ENCODE measurements at regions not wholly inside any gene's neighbourhood (a gene's known extent, or its start where the extent isn't known, plus 50 kb on each side); places are given as distances from the start of the nearest gene placed in this dataset.
"Not testable (repeated sequence)": the region's sequence is repeated elsewhere in the genome, so short reads cannot be mapped to it uniquely, and the experiment has no call there.

GRCh38 chrX:42176789-42177188 is 253.4 kb upstream of the CASK start:
- H4K20me1 ChIP-seq (ENCODE audit: insufficient read depth, low read length), result no peaks in the 10 kb centered on the region
- TF ChIP-seq EZH2 (optimal IDR thresholded peaks at IDR 0.05; ENCODE audit: low read depth, low read length) (no peak), EZH2phosphoT487 (IDR thresholded peaks at IDR 0.05; ENCODE audit: low read length) (no peak), CTCF (IDR thresholded peaks at IDR 0.05; ENCODE audit: low read length) (no peak)
- DNase-seq, result no peak

GRCh38 chrX:42175843-42176242 is 252.5 kb upstream of the CASK start:
- Histone ChIP-seq H3K9me2 (replicated peaks; ENCODE audit: insufficient read depth, low read length) (no peaks in the 10 kb centered on the region), H2AFZ (ENCODE audit: low read length) (no peak overlapping the region), H3K9me3 (replicated peaks; ENCODE audit: insufficient read depth, low read length) (no peaks in the 10 kb centered on the region), H3K9ac (ENCODE audit: low read length) (no peak overlapping the region), H4K20me1 (ENCODE audit: insufficient read depth, low read length) (no peaks in the 10 kb centered on the region), H3K4me3 (ENCODE audit: low read length) (no peak overlapping the region), H3K27me3 (replicated peaks; ENCODE audit: insufficient read depth, low read length) (no peaks in the 10 kb centered on the region), H3K36me3 (replicated peaks; ENCODE audit: insufficient read depth, low read length) (no peaks in the 10 kb centered on the region), H3K79me2 (ENCODE audit: low read length) (no peaks in the 10 kb centered on the region), H3F3A (ENCODE audit: insufficient read depth, low read length) (no peaks in the 10 kb centered on the region), H3K27ac (ENCODE audit: low read length) (no peak overlapping the region), H3K4me2 (ENCODE audit: low read depth, low read length) (no peak overlapping the region), H3K4me1 (ENCODE audit: low read length) (no peaks in the 10 kb centered on the region)
- TF ChIP-seq CTCF (IDR thresholded peaks at IDR 0.05; ENCODE audit: low read length) (no peak), EZH2 (optimal IDR thresholded peaks at IDR 0.05; ENCODE audit: low read depth, low read length) (no peak), EZH2phosphoT487 (IDR thresholded peaks at IDR 0.05; ENCODE audit: low read length) (no peak)
- no peak for DNase-seq

More at GRCh38 chrX:42176789-42177188, 253.4 kb upstream of the CASK start:
- Histone ChIP-seq H3K79me2 (ENCODE audit: low read length) (no peaks in the 10 kb centered on the region), H3K4me3 (ENCODE audit: low read length) (no peak overlapping the region), H3K4me2 (ENCODE audit: low read depth, low read length) (no peak overlapping the region), H3F3A (ENCODE audit: insufficient read depth, low read length) (no peaks in the 10 kb centered on the region), H3K9me3 (replicated peaks; ENCODE audit: insufficient read depth, low read length) (no peaks in the 10 kb centered on the region), H3K9me2 (replicated peaks; ENCODE audit: insufficient read depth, low read length) (no peaks in the 10 kb centered on the region), H3K4me1 (ENCODE audit: low read length) (no peaks in the 10 kb centered on the region), H3K27me3 (replicated peaks; ENCODE audit: insufficient read depth, low read length) (no peaks in the 10 kb centered on the region), H3K9ac (ENCODE audit: low read length) (no peak overlapping the region), H3K27ac (ENCODE audit: low read length) (no peak overlapping the region), H3K36me3 (replicated peaks; ENCODE audit: insufficient read depth, low read length) (no peaks in the 10 kb centered on the region), H2AFZ (ENCODE audit: low read length) (no peak overlapping the region)

- H3K79me2 ChIP-seq (ENCODE audit: low read length); H3K36me3 ChIP-seq (replicated peaks; ENCODE audit: insufficient read depth, low read length); H3K9ac ChIP-seq (ENCODE audit: low read length); DNase-seq; H3K4me3 ChIP-seq (ENCODE audit: low read length); H4K20me1 ChIP-seq (ENCODE audit: insufficient read depth, low read length); H3K9me2 ChIP-seq (replicated peaks; ENCODE audit: insufficient read depth, low read length); H3K9me3 ChIP-seq (replicated peaks; ENCODE audit: insufficient read depth, low read length); H3K4me1 ChIP-seq (ENCODE audit: low read length); H2AFZ ChIP-seq (ENCODE audit: low read length); H3K27ac ChIP-seq (ENCODE audit: low read length); H3K4me2 ChIP-seq (ENCODE audit: low read depth, low read length); H3K27me3 ChIP-seq (replicated peaks; ENCODE audit: insufficient read depth, low read length); H3F3A ChIP-seq (ENCODE audit: insufficient read depth, low read length): not testable (repeated sequence)
Observed at GRCh38 chrX:42157923-42158322, 234.6 kb upstream of the CASK start.

GRCh38 chrX:42151808-42152207 is 228.5 kb upstream of the CASK start:
- Histone ChIP-seq H3K9ac (ENCODE audit: low read length) (no peak overlapping the region), H3K9me3 (replicated peaks; ENCODE audit: insufficient read depth, low read length) (no peaks in the 10 kb centered on the region), H3K36me3 (replicated peaks; ENCODE audit: insufficient read depth, low read length) (no peaks in the 10 kb centered on the region), H2AFZ (ENCODE audit: low read length) (no peak overlapping the region), H3K79me2 (ENCODE audit: low read length) (no peaks in the 10 kb centered on the region), H3K27ac (ENCODE audit: low read length) (no peak overlapping the region), H3K4me3 (ENCODE audit: low read length) (no peak overlapping the region), H3K4me2 (ENCODE audit: low read depth, low read length) (no peak overlapping the region), H3K9me2 (replicated peaks; ENCODE audit: insufficient read depth, low read length) (no peaks in the 10 kb centered on the region), H3F3A (ENCODE audit: insufficient read depth, low read length) (no peaks in the 10 kb centered on the region), H4K20me1 (ENCODE audit: insufficient read depth, low read length) (no peaks in the 10 kb centered on the region), H3K4me1 (ENCODE audit: low read length) (no peaks in the 10 kb centered on the region), H3K27me3 (replicated peaks; ENCODE audit: insufficient read depth, low read length) (no peaks in the 10 kb centered on the region)
- no peak for DNase-seq
- no peak for TF ChIP-seq EZH2phosphoT487 (IDR thresholded peaks at IDR 0.05; ENCODE audit: low read length)
- TF ChIP-seq EZH2 (optimal IDR thresholded peaks at IDR 0.05; ENCODE audit: low read depth, low read length), result no peak
- TF ChIP-seq CTCF (IDR thresholded peaks at IDR 0.05; ENCODE audit: low read length), result no peak

All from MM.1S (cell line).